H1 (cell line): ENCODE measurements at regions not wholly inside any gene's neighbourhood (a gene's known extent, or its start where the extent isn't known, plus 50 kb on each side); places are given as distances from the start of the nearest gene placed in this dataset.

ENCODE experiments used
- CTCF ChIA-PET: fragments of 300-600 bp; sonication (Branson Sonifier 250); formaldehyde crosslinking; loops from one replicate; lab custom pipeline; 2021; ENCODE audit not compliant: partially characterized antibody; lab: Charles Lee
- POLR2A ChIA-PET: fragments of 300-600 bp; sonication (Branson Sonifier 250); formaldehyde crosslinking; loops from one replicate; lab custom pipeline; 2021; ENCODE audit warnings: inconsistent platforms; ENCODE audit not compliant: partially characterized antibody; lab: Charles Lee
- DNase-seq, 2 experiments: peaks; one replicate each; pipeline versions ENCODE4 v3.0.0 to v3.0.0-alpha.2; 2010 to 2022; ENCODE audit warnings: low spot score in 2 of 2, low read depth in 1 of 2, mixed read lengths in 1 of 2
- FAIRE-seq: peaks from 2 replicates; lab custom pipeline; 2011; peaks lifted over from hg19 to GRCh38; lab: Jason Lieb, UNC
- H2AFZ ChIP-seq: 2 replicates; pipeline ENCODE4 v1.8.1; 2012; ENCODE audit warnings: low read length, inconsistent platforms
- H2AK5ac ChIP-seq: 2 replicates; pipeline ENCODE4 v1.6.1; 2013; ENCODE audit warnings: low read depth, low read length
- H2BK120ac ChIP-seq: replicated peaks from 2 replicates; pipeline ENCODE3; 2013; ENCODE audit warnings: low read depth, low read length, inconsistent platforms
- H2BK12ac ChIP-seq: 2 replicates; pipeline ENCODE4 v1.6.1; 2013; ENCODE audit warnings: low read depth, low read length
- H2BK15ac ChIP-seq: 2 replicates; pipeline ENCODE4 v1.6.1; 2013; ENCODE audit warnings: low read length
- H2BK20ac ChIP-seq: 2 replicates; pipeline ENCODE4 v1.6.1; 2013; ENCODE audit warnings: low read length
- H2BK5ac ChIP-seq: 2 replicates; pipeline ENCODE4 v1.6.1; 2013; ENCODE audit warnings: low read depth, low read length
- H3K14ac ChIP-seq: 2 replicates; pipeline ENCODE4 v1.6.1; 2013; ENCODE audit warnings: inconsistent platforms; ENCODE audit not compliant: insufficient read length
- H3K18ac ChIP-seq: 2 replicates; pipeline ENCODE4 v1.6.1; 2013; ENCODE audit warnings: low read length; ENCODE audit errors: extremely low read depth
- H3K23ac ChIP-seq: 2 replicates; pipeline ENCODE4 v1.6.1; 2013; ENCODE audit warnings: inconsistent platforms; ENCODE audit not compliant: insufficient read length
- H3K23me2 ChIP-seq: 2 replicates; pipeline ENCODE4 v1.6.1; 2013; ENCODE audit warnings: low read depth, low read length
- H3K27ac ChIP-seq: 2 replicates; pipeline ENCODE4 v1.6.1; 2011; ENCODE audit warnings: low read depth, low read length, inconsistent platforms
- H3K27me3 ChIP-seq, 4 experiments: replicated peaks in 1 of 4; 1 replicate in 1 of 4; 2 replicates in 3 of 4; pipeline versions ENCODE4 v1.6.1 to v1.8.1; 2011 to 2013; ENCODE audit warnings: low read length in 3 of 4, mild to moderate bottlenecking in 3 of 4, inconsistent platforms in 2 of 4, mixed read lengths in 2 of 4, moderate library complexity in 1 of 4; ENCODE audit not compliant: control insufficient read depth in 3 of 4, insufficient read depth in 3 of 4; ENCODE audit errors: extremely low read depth in 1 of 4
- H3K36me3 ChIP-seq, 4 experiments: 2 replicates each; pipeline versions ENCODE4 v1.6.1 to v1.8.1; 2011 to 2013; ENCODE audit warnings: mild to moderate bottlenecking in 4 of 4, low read length in 3 of 4, moderate library complexity in 2 of 4, control low read depth in 1 of 4, inconsistent platforms in 1 of 4; ENCODE audit not compliant: insufficient read depth in 4 of 4, control insufficient read depth in 2 of 4
- H3K4ac ChIP-seq: replicated peaks from 2 replicates; pipeline ENCODE3; 2013; ENCODE audit warnings: low read length, low read depth, mixed read lengths, inconsistent platforms; ENCODE audit not compliant: insufficient read length
- H3K4me1 ChIP-seq, 4 experiments: replicated peaks in 1 of 4; 1 replicate in 1 of 4; 2 replicates in 3 of 4; pipeline versions ENCODE4 v1.6.1 to v1.8.1; 2011 to 2013; ENCODE audit warnings: low read length in 3 of 4, inconsistent platforms in 2 of 4, mixed read lengths in 1 of 4; ENCODE audit not compliant: insufficient read depth in 4 of 4, control insufficient read depth in 3 of 4
- H3K4me2 ChIP-seq, 2 experiments: 2 replicates each; pipeline versions ENCODE4 v1.6.1 to v1.8.1; 2011 to 2013; ENCODE audit warnings: low read depth in 2 of 2, low read length in 2 of 2, control low read depth in 1 of 2, inconsistent platforms in 1 of 2, mild to moderate bottlenecking in 1 of 2; ENCODE audit not compliant: insufficient read depth in 1 of 2
- H3K4me3 ChIP-seq, 4 experiments: fragments of 200-600, 300-600 bp in 1 of 4; sonication (generic), shearing (Covaris generic), sonication (Bioruptor Twin) in 1 of 4; 2 replicates each; pipeline versions ENCODE4 v1.5.1 to v1.8.1; 2011 to 2016; ENCODE audit warnings: low read length in 4 of 4, low read depth in 3 of 4, control low read depth in 2 of 4, inconsistent platforms in 2 of 4, mild to moderate bottlenecking in 2 of 4, mixed read lengths in 1 of 4, moderate library complexity in 1 of 4; ENCODE audit not compliant: insufficient read depth in 2 of 4; ENCODE audit errors: extremely low read depth in 1 of 4
- H3K56ac ChIP-seq: replicated peaks from 2 replicates; pipeline ENCODE3; 2013; ENCODE audit warnings: low read depth, mild to moderate bottlenecking, mixed read lengths, low read length, inconsistent platforms; ENCODE audit not compliant: insufficient read length
- H3K79me1 ChIP-seq: 2 replicates; pipeline ENCODE4 v1.6.1; 2013; ENCODE audit warnings: low read depth, low read length, control low read depth
- H3K79me2 ChIP-seq, 2 experiments: 2 replicates each; pipeline versions ENCODE4 v1.6.1 to v1.8.1; 2012 to 2013; ENCODE audit warnings: low read length in 2 of 2, mild to moderate bottlenecking in 2 of 2, inconsistent platforms in 1 of 2; ENCODE audit not compliant: insufficient read depth in 2 of 2, control insufficient read depth in 1 of 2
- H3K9ac ChIP-seq, 4 experiments: replicated peaks in 1 of 4; 1 replicate in 1 of 4; 2 replicates in 3 of 4; pipeline versions ENCODE4 v1.6.1 to v1.8.1; 2011 to 2013; ENCODE audit warnings: low read depth in 3 of 4, low read length in 3 of 4, control low read depth in 2 of 4, mild to moderate bottlenecking in 2 of 4, moderate library complexity in 2 of 4, inconsistent platforms in 1 of 4; ENCODE audit errors: extremely low read depth in 1 of 4
- H3K9me3 ChIP-seq, 2 experiments: 2 replicates each; pipeline versions ENCODE4 v1.6.1 to v1.8.1; 2012 to 2013; ENCODE audit warnings: mild to moderate bottlenecking in 2 of 2, moderate library complexity in 2 of 2, control low read depth in 1 of 2, inconsistent platforms in 1 of 2, low read depth in 1 of 2, low read length in 1 of 2, mixed read lengths in 1 of 2; ENCODE audit not compliant: insufficient read depth in 2 of 2
- H4K20me1 ChIP-seq, 2 experiments: replicated peaks in 1 of 2; 2 replicates each; pipeline versions ENCODE3 to v1.8.1; 2011 to 2013; ENCODE audit warnings: inconsistent platforms in 2 of 2, low read length in 2 of 2, mild to moderate bottlenecking in 1 of 2; ENCODE audit not compliant: insufficient read depth in 2 of 2, control insufficient read depth in 1 of 2
- H4K5ac ChIP-seq: 2 replicates; pipeline ENCODE4 v1.6.1; 2013; ENCODE audit warnings: low read length, low read depth, mixed read lengths, inconsistent platforms; ENCODE audit not compliant: insufficient read length
- H4K8ac ChIP-seq: 2 replicates; pipeline ENCODE4 v1.8.0; 2013; ENCODE audit warnings: mild to moderate bottlenecking, moderate library complexity, low read length, inconsistent platforms; ENCODE audit not compliant: insufficient read depth; ENCODE audit errors: extremely low read depth
- H4K91ac ChIP-seq: replicated peaks from 2 replicates; pipeline ENCODE3; 2013; ENCODE audit warnings: low read length, mixed read lengths, inconsistent platforms; ENCODE audit not compliant: insufficient read length
- CTBP2 ChIP-seq: IDR thresholded peaks from 2 replicates; pipeline ENCODE4 v1.7.0; 2011; ENCODE audit warnings: borderline replicate concordance, mild to moderate bottlenecking, moderate library complexity, mixed read lengths, low read length; ENCODE audit not compliant: insufficient read depth, insufficient read length
- KDM1A ChIP-seq: fragments of 200-600, 300-600 bp; sonication (generic); IDR thresholded peaks from 2 replicates; pipeline ENCODE4 v1.7.1; 2016; ENCODE audit warnings: mild to moderate bottlenecking, low read length, borderline replicate concordance
- TAF7 ChIP-seq: optimal IDR thresholded peaks from 2 replicates; pipeline ENCODE3; 2011; ENCODE audit warnings: low read depth, mild to moderate bottlenecking, inconsistent platforms, low read length, moderate library complexity, borderline replicate concordance
- WGBS, 2 experiments: shearing (Covaris generic) in 1 of 2; methylation state at CpG; one replicate each; pipeline versions ENCODE4 v1.1.6 to v1.1.7; 2013 to 2015; ENCODE audit warnings: low lambda C conversion rate in 2 of 2, mixed read lengths in 2 of 2, inconsistent platforms in 1 of 2, low coverage in 1 of 2, missing lambda C conversion rate in 1 of 2; ENCODE audit not compliant: insufficient replicate concordance in 2 of 2, insufficient coverage in 1 of 2, insufficient read length in 1 of 2; ENCODE audit errors: extremely low coverage in 1 of 2, missing lambda C conversion rate in 1 of 2; 5-methylcytosine and 5-hydroxymethylcytosine counted together

DNA sequence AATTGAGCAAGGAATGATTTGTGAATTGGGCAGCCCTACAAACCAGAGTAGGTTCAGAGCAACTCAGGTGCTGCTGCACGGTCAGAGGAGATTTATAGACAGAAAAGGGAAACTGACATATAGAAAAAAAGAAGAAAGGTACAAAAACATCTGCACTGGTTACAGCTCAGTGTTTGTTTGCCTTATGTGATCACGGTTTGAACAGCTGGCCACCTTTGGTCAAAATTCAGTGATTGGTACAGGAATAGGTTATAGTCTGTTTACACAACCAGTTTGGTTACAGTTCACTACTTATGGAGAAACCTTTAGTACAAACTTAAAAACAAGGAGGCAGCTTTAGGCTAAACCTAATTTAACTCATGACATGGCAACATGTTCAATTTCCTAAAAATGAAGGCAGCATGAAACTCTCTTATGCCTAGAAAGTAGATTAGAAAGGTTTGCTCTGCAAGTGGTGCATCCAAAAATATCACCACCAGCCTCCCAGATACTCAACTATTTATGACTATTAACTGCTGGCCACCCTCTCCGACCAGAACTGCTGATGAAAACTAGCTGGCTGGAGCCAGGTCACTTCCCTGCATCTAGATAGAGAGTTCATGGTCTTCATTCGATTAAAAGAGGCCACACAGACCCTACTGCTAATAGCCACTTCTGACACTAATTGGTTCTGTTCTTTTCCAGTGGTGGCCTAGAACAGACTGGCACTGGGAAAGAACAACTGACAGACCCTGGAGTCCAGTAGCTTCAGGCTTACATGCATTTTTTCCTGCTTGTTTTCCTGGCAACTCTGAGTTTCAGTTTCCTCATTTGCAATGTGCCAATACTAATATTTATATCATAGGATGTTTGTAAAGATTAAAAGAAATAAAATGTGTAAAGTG lies 548.0 kb downstream of the CCSER2 start:
- TF ChIP-seq KDM1A (no peak), CTBP2 (no peak), TAF7 (no peak)
- no peak for FAIRE-seq
- CTCF ChIA-PET = interaction anchor here (0.9 to 1.5 kb wide), 4 partner anchors 10 to 299 kb away, joined by 3 read pairs; no protein-coding TSS in a partner anchor

More for the DNA sequence above, 548.0 kb downstream of the CCSER2 start:
- DNase-seq = no peak
- Histone ChIP-seq H3K9ac (no peak overlapping the region), H3K36me3 (no peaks in the 10 kb centered on the region), H2BK12ac (no peak overlapping the region), H3K18ac (no peak overlapping the region), H3K9me3 (no peaks in the 10 kb centered on the region), H3K4ac (no peak overlapping the region), H3K56ac (no peak overlapping the region), H2BK120ac (no peak overlapping the region), H4K5ac (no peak overlapping the region), H3K79me1 (no peaks in the 10 kb centered on the region), H4K20me1 (no peaks in the 10 kb centered on the region), H2BK20ac (no peak overlapping the region), H2BK5ac (no peak overlapping the region), H2AFZ (no peak overlapping the region), H2BK15ac (no peak overlapping the region), H3K4me1 (no peaks in the 10 kb centered on the region), H2AK5ac (no peak overlapping the region), H4K91ac (no peak overlapping the region), H3K27me3 (peaks cover 0 to 1% (median 0%) of the 10 kb centered on the region in 4 experiments; a peak in 1 of 7 replicates), H4K8ac (no peak overlapping the region), H3K4me2 (no peak overlapping the region), H3K27ac (no peak overlapping the region), H3K23me2 (no peaks in the 10 kb centered on the region), H3K23ac (no peak overlapping the region), H3K14ac (no peak overlapping the region), H3K79me2 (no peaks in the 10 kb centered on the region), H3K4me3 (no peak overlapping the region)
- POLR2A ChIA-PET = no interaction called here
- WGBS, 2 experiments = 89% methylated on average over 4 of the region's 4 CpGs; no CpG with 5 or more reads in 1 of the 2 experiments
